ENCODE measurements at regions not wholly inside any gene's neighbourhood (a gene's known extent, or its start where the extent isn't known, plus 50 kb on each side); places are given as distances from the start of the nearest gene placed in this dataset.
A peak's percentile ranks its signal among the peaks of the same experiment; 100 is the strongest.

DNA sequence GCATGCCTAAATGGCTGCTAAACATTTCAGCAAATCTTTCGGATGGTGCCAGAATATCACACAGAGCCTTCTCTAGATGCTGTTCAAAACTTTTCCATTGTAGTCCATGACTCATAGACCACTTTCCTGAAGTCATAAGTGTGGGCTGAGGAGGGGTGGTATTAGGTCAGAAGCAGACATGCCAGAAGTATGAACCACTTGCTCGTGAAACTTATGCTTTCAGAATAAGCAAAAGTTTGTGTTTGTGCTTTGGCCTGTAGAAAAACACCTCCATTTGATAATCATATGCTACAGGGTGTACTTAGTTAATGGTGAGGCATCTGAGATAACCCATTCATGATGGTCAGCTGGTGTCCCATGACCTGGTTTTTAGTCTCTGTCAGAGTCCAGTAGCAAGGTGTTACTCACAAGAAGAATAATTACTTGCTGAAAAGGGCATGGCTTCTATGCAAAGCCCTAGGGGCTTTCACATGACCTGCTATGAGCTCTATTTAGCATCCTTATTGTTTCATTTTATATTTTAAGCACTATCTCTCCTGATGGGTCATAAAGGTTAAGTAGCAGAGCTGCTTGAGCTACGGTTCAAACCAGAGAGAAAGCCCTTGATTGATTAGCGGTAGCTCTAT, 183.1 kb upstream of the IVNS1ABP start:
- DNase-seq = peak; percentile 54 to 84 (median 68)

DNA sequence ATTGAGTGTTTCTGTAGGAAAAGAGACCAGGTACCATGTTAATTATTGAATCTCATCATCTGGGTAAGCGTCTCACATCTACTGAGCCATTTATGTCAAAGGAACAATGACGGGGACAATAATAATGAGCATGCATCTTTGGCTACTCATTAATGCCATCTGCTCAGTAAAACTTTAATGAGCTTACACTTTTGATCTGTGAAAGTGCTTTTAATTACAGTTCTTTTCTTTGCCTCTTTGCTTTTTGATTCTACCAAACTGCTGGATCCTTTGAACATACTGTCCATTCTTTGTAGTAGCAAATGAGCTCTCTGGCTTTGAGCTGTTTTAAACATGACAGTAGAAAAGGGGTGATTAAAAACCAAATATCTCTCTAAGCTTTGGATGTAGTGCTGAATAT, 181.2 kb upstream of the IVNS1ABP start:
- DNase-seq = no peak

DNA sequence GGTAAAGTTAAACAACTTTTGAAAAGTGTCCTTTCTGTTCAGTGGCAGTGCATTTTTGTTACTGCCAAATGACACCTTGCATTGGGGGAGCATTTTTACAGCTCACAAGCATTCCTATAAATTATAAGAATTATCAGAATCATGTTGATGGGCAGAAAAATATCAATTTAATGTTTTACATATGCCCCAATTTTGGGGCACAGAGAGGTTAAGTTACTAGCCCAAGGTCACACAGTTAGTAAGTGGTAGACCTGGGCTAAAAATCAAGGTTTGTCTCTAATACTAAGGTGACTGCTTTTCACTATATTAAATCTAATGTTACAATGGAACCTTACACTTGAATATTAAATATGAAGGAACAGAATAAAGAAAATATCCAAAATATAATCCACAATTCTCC, 180.1 kb upstream of the IVNS1ABP start:
- DNase-seq = no peak

DNA sequence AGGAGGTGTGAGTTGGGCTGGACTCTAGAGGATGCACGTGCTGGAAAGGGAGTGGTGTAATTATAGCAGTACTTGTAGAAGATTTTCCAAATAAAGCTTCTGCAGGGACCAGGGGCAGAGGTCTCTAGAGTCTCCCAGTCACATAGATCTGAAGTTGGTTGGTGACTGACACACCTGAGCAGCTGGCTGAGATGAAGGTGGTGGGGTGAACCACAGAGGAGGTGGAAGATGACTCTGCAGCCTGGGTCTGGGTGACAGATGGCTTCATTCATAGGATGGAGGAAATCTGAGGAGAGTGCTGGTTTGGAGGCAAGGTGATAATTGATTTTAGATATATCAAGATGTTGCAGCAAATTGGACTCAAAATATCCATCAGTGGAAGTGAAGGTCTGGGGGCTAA, 178.9 kb upstream of the IVNS1ABP start:
- DNase-seq = no peak

DNA sequence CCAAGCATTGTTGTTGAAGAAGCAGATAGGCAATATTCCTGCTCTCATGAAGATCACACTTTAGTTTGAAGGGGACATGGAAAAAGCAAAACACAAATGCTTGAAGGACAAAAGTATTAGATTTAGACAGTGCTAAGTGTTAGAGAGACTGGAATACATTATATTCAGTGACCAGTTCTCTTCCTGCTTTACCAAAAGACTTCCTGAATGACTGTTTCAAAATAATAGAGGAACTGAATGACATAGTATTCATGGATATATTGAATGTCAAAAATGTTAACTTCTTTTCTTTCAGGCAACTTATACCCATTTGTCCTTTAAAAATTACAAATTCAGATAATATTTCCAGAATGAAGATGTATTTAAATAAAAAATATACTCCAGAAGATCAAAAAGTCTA, 178.0 kb upstream of the IVNS1ABP start:
- peak in 3 of 4 experiments; percentile 13 to 75 (median 65) for DNase-seq

DNA sequence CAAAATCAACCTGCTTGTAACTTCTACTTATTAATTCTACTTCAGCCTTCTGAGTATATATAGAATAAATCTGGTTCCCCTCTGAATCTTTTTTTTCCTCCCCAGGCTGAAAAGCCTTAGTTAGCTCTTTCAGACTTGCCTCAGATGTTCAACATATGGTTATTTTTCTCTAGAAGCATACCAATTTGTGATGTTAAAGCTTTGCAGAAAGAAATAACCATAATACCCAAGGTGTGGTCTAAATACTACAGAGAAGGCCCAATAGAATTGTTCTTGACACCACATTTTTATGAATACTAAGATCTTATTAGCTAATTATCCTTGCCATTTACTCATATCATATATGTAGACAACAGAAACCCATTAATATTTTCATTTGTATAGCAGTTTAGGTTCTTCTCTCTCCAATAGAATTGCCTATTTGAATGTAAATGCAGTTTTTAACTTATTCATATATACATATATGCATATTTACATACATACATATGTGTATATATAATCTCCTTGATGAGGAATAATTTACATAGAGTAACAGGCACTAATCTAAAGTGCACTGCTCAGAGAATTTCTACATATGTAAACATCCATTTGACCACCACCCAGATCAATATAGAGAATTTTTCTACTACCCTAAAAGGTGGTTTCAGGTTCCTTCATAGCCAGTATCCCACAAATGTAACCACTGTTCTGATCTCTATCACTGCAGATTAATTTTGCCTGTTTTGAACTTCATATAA, 175.2 kb upstream of the IVNS1ABP start:
- no peak for DNase-seq

DNA sequence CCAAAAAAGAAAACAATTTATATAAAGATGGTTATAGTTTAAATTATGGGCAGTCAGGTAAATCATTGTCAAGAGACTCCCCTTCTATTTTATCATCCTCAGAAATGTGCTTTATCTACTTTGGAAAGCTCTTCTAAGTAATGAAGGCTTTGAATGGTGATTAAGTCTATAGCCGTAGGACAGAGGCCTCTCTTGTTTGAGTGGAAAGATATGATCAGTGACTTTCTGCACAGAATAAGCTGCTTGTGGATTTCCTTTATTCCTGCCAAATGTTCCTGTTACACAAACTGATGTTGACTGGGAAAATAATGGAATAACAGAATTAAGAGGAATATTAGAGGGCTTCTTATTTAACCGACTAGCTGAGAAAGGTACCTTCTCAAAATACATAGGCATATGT, 174.6 kb upstream of the IVNS1ABP start:
- no peak for DNase-seq

DNA sequence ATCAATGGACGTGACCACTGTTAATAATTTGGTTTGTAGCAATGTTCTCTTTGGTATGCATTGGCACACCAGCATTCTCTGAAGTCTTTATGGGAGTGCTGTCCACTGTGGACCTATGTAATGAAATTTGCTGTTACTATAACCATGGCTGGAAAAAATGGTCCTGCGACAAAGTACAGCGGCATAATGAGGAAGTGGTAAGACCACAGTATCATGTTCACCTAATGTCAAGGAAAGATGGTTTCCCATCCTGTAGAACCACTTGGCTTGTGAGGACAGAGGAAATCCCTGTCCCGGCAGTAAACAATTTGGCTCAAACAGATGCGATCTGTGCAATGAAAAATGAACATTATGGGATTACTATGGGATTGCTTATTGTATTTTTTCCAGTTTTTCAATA, 173.9 kb upstream of the IVNS1ABP start:
- DNase-seq = no peak

DNA sequence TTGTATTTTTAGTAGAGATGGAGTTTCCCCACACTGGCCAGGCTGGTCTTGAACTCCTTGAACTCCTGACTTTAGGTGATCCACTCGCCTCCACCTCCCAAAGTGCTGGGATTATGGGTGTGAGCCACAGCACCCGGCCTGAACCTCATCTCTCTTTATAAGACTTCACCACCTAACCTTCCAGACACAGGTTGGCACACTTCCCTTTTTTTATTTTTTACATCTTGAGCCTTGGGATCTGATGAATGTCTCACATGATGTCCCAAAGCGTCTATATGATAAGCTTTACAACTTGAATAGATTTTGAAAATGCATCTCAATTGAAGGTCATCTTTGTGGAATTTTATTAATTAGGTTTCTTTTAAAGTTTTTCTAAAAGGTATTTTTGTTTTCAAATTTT, 172.4 kb upstream of the IVNS1ABP start:
- no peak for DNase-seq

DNA sequence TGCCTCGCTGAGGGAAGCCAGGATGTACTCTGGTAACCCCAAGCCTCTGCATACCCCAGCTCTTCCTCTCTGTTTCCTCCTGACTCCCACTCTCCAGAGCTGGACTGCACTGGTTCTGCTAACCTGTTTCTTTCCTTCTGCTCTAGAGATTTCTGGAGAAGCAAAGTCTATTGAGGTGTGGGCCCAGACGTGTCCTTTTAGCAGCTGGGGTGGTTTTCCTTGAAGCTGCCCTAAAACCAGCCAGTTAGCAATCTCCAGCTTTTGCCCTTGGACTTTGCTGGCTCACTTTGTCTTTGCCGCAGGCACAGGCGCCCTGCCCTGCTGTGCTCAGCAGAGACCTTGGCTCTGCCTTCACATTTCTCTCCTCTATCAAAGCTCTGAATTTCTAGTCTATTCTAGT, 171.8 kb upstream of the IVNS1ABP start:
- peak in 3 of 4 experiments; percentile 44 to 61 (median 58) for DNase-seq

DNA sequence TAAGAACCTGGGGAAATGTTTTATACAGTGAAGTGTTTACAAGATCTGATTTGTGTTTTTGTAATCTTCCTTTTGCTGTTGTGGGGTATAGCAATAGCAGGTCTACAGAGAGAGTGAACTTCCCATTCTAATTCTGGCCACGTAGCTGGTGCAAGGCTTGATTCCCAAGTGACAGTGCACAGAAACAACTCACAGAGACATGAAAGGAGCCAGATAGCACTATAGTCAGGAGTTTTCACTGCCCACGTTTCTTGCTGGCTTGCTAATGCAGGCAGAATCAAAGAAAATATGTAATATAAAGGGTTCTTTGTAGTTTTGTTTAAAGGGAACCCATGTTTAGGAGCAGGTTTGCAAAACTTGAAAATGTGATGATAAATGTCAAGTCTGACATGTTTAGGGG, 170.9 kb upstream of the IVNS1ABP start:
- DNase-seq = peak; percentile 55 to 75 (median 64)

DNA sequence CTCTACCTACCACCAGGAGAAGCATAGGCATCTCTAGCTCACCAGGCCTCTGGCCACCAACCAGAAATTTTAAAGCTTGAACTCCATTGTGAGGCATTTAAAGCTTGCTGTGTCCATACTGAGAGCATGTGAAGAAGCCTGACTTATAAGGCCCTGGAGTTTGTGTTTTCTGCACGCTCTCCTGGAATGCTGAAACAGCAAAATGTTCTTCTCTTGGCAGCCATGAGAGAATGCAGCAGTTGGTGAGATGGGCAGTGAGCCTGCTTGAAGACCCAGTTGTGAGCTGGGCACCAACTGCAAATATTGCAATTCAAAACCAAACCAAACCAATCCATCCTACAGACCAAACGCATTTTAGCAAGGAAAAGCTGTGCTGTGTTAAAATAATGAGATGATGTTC, 170.0 kb upstream of the IVNS1ABP start:
- no peak for DNase-seq

DNA sequence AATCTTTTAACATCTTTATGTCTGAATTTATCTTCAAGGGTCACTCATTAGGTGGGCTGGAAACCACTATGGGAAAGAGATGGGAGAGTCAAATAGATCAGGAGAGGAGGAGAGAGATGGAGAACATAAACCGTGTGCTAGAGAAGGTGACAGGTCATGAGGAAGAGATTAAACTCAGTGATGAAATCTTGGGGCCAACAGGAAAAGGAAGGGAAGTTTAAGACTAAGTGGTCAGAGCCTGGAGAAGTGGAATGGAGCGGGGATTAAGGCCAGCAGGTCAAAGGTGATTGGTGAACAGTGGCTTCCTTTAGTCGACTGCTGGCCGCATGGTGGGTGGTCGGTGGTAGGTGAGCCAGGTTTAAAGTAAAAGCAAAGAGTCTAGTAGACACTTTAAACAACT, 169.3 kb upstream of the IVNS1ABP start:
- peak in 3 of 4 experiments; percentile 23 to 51 (median 35) for DNase-seq

DNA sequence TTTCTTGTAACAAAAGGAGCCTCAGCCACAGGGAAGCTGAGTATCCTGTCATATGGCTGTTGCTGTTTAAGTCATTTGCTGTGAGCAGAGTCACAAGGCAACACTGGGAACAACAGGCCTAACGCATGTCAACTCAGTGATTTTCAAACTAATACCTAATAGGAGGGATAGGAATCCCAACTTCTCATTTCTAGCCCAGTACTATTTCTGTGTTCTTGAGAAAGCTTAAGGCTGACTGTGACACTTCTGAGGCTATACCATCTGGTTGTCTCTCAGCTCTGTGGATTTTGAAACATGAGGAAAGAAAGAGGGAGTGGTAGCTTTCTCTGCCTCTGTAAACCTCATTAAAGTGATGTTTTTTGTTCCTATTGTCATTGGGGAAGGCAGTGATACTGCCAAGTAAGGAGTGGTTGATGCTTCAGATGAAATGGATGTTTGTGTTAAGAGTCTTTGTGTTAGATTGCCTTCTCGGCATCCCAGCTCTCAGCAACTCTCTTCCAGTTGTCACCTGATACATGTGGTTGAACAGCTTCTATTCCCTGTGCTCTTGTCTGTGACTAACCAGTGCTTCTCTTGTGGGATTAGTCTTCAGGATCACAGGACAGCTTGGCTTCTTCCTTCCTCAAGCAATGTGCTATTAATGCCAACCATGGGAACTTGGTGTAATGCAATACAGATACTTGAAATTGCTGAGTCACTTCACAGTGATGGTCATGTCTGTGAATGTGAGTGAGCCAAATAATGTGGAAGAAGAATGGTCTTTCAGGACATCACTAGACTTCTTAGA, 166.8 kb upstream of the IVNS1ABP start:
- DNase-seq = peak; percentile 81 to 97 (median 88)

DNA sequence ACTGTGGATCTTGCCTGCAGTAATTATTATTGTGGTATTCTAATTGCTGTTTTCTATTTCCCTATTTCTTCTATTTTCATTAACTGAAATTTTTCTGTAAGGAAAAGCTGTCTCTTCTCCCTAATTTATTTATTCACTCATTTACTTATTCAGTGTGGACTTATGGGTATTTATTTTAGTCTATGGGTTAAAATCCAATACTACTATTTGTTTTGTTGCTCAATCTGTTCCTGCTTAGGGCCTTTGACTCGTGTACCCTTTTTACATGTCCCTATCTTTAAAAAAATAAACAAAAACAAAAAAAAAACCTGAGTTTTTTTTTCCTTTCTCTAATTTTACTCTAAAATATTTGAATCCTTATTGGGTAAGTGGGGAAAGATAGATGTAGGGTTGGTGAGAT, 166.2 kb upstream of the IVNS1ABP start:
- DNase-seq = no peak

DNA sequence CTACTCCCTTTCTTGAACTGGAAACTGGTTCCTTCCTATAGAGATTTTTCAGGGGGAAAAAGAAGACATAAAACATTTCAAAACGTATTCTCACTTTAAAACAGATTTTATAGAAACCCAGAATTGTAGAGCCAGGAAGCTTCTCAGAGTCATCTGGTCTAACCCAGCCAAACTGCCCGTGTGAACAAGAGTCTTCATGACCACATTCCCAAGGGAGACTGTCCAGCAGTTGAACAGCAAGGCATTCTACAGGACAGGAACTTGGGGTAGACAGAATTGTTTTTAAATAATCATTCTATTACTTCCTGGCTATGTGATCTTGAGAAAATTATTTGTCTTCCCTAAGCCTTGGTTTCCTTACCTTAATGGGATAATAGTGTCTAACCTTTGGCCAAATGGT, 163.5 kb upstream of the IVNS1ABP start:
- no peak for DNase-seq

DNA sequence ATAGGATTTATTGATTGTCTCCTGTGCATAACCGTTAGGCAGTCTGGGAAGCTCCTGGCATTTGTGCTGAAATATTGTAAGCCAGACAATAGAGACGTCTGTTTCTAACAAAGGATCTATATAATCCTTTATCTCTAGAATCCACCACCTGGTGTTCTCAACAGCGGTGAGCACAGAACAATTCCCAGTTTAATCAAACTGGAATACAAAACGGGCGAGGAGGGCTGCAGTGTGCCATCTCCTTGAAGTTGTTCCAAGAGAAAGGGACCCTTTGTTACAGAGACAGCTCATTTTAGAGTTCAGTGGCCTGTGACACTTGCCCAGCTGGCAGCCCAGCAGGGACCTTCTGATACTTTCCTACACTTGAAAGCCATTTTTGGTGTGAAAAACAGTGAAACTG, 162.8 kb upstream of the IVNS1ABP start:
- DNase-seq = no peak

DNA sequence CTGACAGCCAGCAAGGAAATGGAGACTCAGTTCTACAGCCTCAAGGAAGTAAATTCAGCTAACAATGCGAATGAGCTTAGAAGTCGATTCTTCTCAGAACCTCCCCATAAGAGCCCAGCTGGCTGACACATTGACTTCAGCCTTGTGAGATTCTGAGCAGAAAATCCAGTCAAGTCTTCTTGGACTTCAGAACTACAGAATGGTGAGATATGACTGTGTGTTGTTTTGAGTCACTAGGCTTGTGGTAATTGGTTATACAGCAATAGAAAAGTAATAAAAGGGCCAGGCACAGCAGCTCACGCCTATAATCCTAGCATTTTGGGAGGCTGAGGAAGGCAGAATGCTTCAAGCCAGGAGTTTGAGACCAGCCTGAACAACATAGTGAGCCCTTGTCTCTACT, 161.8 kb upstream of the IVNS1ABP start:
- DNase-seq = no peak

DNA sequence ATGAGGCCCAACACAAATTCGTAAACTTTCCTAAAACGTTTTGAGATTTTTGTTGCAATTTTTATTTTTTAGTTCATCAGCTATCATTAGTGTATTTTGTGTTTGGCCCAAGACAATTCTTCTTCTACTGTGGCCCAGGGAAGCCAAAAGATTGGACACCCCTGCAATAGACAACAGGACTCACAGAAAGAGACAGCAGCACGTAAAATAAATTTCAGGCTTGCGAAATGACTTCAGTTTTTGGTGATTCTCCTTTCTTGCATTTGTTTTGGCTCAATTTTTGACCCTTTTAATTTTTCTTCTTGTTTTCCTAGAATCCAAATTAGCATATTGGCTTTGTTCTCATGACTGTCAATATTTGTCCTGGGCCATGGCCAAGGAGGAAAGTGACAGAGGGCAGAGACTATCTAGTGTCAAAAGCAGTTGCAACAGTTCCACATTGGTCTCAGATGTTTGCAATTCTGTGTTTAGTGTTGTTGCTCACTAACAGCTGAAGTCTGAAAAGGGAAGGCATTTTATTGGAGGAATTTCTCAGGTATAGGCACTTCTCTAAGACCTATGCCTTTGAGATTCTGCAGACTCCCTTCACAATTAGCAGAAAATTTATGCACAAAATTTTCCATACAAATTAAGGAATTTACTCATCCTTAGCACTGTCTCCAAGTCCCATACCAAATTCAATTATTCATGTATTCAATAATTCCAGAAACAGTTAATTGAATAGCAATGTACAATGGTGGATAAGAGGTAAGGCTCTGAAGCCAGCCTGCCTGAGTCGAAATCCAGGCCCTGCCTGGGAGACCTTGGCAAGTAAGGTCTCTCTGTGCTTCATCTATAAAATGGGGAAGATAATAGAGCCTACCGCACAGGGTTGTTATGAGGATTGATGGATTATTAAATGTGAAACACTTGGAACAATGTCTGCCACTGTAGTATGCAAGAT, 160.9 kb upstream of the IVNS1ABP start:
- peak; percentile 34 to 64 (median 60) for DNase-seq

DNA sequence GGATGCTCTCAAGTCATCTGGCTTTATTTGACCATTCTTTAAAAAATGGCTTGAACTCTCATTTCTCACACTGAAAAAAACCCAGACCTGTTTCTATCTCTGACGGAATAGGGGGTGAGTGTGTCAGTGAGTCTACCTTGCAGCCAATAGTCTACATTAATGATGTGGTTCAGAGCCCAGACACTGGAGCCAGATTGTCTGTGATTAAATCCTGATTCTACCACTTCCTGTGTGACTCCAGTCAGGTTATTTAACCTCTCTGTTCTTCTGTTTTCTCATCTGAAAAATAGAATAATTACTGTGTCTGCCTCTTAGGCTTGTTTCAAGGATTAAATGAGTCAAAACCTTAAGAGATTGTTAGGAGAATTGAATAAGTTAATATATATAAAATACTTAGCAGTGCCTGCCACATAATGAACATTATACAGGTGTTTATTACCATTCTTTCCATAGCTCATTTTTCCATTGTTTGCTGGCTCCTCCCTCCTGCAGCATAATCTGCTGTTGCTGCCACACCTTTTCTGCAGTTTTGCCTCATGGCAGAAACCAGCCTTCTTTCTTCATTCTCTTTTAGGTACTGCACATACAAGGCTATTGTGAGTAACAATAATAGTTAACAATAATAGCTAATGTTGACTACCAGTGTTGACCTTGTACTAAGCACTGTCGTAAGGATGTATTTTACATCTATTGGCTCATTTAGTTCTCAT, 157.6 kb upstream of the IVNS1ABP start:
- no peak for DNase-seq

DNA sequence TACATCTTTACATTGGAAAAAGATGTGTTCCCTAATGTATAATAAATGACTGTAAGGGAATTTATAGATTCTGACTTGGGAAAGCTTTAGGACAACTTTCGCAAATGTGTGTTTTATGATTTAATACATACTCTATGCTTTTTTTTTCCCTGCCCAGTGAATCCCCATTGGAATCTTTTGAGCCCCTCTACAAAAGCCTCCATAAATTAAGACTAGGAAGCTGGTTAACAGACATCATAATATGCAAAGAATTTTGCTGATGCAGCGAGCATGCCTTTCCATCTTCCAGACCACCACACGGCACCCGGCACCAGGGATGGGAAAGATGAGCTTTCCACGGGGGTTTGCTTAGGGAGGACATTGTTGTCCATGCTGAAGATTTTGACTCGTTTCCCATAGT, 156.1 kb upstream of the IVNS1ABP start:
- no peak for DNase-seq

DNA sequence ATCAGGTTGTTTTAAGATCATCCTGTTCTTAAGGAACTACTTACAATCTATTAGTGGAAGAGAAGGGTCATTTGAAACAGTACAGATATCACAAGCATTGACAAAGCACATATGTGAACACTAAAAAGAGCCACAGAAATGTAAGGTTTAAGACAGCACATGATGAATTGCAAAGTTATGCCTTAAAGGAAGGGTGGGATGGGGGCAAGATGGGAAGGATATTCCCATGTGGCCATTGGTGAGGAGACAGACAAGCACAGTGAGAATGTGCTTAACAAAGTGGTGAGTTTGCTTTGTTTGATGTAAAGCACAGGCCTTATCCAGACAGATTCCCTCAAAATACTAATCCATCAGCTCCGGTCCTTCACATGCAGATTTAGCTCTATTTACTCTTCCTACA, 151.6 kb upstream of the IVNS1ABP start:
- DNase-seq = no peak
